HepG2 (cell line): ENCODE measurements at regions not wholly inside any gene's neighbourhood (a gene's known extent, or its start where the extent isn't known, plus 50 kb on each side); places are given as distances from the start of the nearest gene placed in this dataset.
A peak's percentile ranks its signal among the peaks of the same experiment; 100 is the strongest.

Source experiments
- ATAC-seq: fragments of 200-7000 bp; cut with Tn5 transposase; 3 replicates; pipeline ENCODE4 v1.9.1; 2020; ENCODE audit warnings: mild to moderate bottlenecking, moderate library complexity
- BruUV-seq: library from RNA; stranded (reverse); fragments of 400-500 nt; replicated peaks from 2 replicates; lab custom pipeline; 2021; lab: Mats Ljungman, UMichigan
- CTCF ChIA-PET: fragments of 300-600 bp; formaldehyde crosslinking; extraction: SDS; loops from one replicate; lab custom pipeline; 2021; ENCODE audit warnings: low total read pairs, inconsistent platforms, low intra/inter-chr PET ratio; lab: Yijun Ruan, JAX
- POLR2A ChIA-PET: fragments of 350-600 bp; sonication (Branson Sonifier 250); formaldehyde crosslinking; loops from one replicate; lab custom pipeline; 2020; ENCODE audit warnings: antibody characterized with exemption, inconsistent platforms; lab: Yijun Ruan, JAX
- DNase-seq: peaks from one replicate; pipeline ENCODE4 v3.0.0-alpha.2; 2015; ENCODE audit warnings: low spot score
- FAIRE-seq: peaks from 3 replicates; lab custom pipeline; 2011; peaks lifted over from hg19 to GRCh38; lab: Jason Lieb, UNC
- H2AFZ ChIP-seq: one replicate; pipeline ENCODE4 v1.6.1; 2011; ENCODE audit warnings: low read length, inconsistent platforms
- H3K27ac ChIP-seq: fragments of 300-600 bp; 3 replicates; pipeline ENCODE4 v1.8.0; 2011; ENCODE audit warnings: mixed run types, mild to moderate bottlenecking, mixed read lengths, low read length, inconsistent platforms; ENCODE audit not compliant: insufficient read depth; ENCODE audit errors: extremely low read length
- H3K27me3 ChIP-seq, 2 experiments: fragments of 200-600 bp in 1 of 2; 2 replicates in 1 of 2; 3 replicates in 1 of 2; pipeline versions ENCODE4 v1.6.0 to v1.8.0; 2011; ENCODE audit warnings: low read length in 2 of 2, mild to moderate bottlenecking in 2 of 2, moderate library complexity in 2 of 2, inconsistent platforms in 1 of 2; ENCODE audit not compliant: insufficient read depth in 2 of 2, control insufficient read depth in 1 of 2
- H3K36me3 ChIP-seq, 2 experiments: fragments of 200-600 bp in 1 of 2; replicated peaks in 1 of 2; 2 replicates in 1 of 2; 3 replicates in 1 of 2; pipeline versions ENCODE4 v1.5.1 to v1.8.0; 2011; ENCODE audit warnings: low read length in 2 of 2, inconsistent platforms in 1 of 2; ENCODE audit not compliant: insufficient read depth in 2 of 2, control insufficient read depth in 1 of 2
- H3K4me1 ChIP-seq: 2 replicates; pipeline ENCODE4 v1.5.1; 2012; ENCODE audit warnings: low read length, inconsistent platforms; ENCODE audit not compliant: insufficient read depth
- H3K4me2 ChIP-seq: 2 replicates; pipeline ENCODE4 v1.6.0; 2011; ENCODE audit warnings: low read depth, low read length, inconsistent platforms
- H3K4me3 ChIP-seq, 3 experiments: fragments of 200-600 bp in 1 of 3; sonication (generic), shearing (Covaris generic) in 1 of 3; replicated peaks in 1 of 3; 2 replicates each; pipeline ENCODE4 v1.5.1; 2011 to 2016; ENCODE audit warnings: low read length in 3 of 3, inconsistent platforms in 2 of 3, low read depth in 2 of 3, mild to moderate bottlenecking in 2 of 3, control low read depth in 1 of 3, mixed read lengths in 1 of 3; ENCODE audit not compliant: insufficient read depth in 1 of 3
- H3K79me2 ChIP-seq: one replicate; pipeline ENCODE4 v1.6.1; 2011; ENCODE audit warnings: low read length, inconsistent platforms; ENCODE audit not compliant: insufficient read depth
- H3K9ac ChIP-seq: 2 replicates; pipeline ENCODE4 v1.6.0; 2011; ENCODE audit warnings: mild to moderate bottlenecking, low read depth, low read length, inconsistent platforms; ENCODE audit not compliant: insufficient read depth
- H3K9me3 ChIP-seq: 2 replicates; pipeline ENCODE4 v1.5.1; 2012; ENCODE audit warnings: mild to moderate bottlenecking, low read length
- H4K20me1 ChIP-seq: 2 replicates; pipeline ENCODE4 v1.6.0; 2011; ENCODE audit warnings: inconsistent platforms, mild to moderate bottlenecking, low read length, moderate library complexity; ENCODE audit not compliant: insufficient read depth
- BHLHE40 ChIP-seq: IDR thresholded peaks from 2 replicates; pipeline ENCODE4 v1.6.1; 2011; ENCODE audit warnings: low read length, improper control_type of control experiment
- NFE2L2 ChIP-seq: fragments of 150-350 bp; IDR thresholded peaks from 2 replicates; pipeline ENCODE4 v1.6.1; 2014; ENCODE audit warnings: low read length
- PATZ1 ChIP-seq: sonication (generic); formaldehyde crosslinking; IDR thresholded peaks from 2 replicates; pipeline ENCODE4 v1.4.0; 2020; ENCODE audit warnings: missing genetic modification reagents
- RAD21 ChIP-seq: fragments of 450-650 bp; formaldehyde crosslinking; IDR thresholded peaks from 2 replicates; pipeline ENCODE4 v1.5.0; 2020; ENCODE audit warnings: mild to moderate bottlenecking
- SMC3 ChIP-seq: IDR thresholded peaks from 2 replicates; pipeline ENCODE4 v1.6.1; 2011; ENCODE audit warnings: low read length, improper control_type of control experiment
- STAG1 ChIP-seq: sonication (generic); formaldehyde crosslinking; IDR thresholded peaks from 2 replicates; pipeline ENCODE4 v1.4.0; 2020; ENCODE audit warnings: missing genetic modification reagents
- USF2 ChIP-seq, 2 experiments: sonication (generic) in 1 of 2; formaldehyde crosslinking in 1 of 2; IDR thresholded peaks; 2 replicates each; pipeline versions ENCODE4 v1.5.1 to v1.6.1; 2011 to 2020; ENCODE audit warnings: borderline replicate concordance in 1 of 2, low read depth in 1 of 2, low read length in 1 of 2, mild to moderate bottlenecking in 1 of 2, missing genetic modification reagents in 1 of 2, moderate library complexity in 1 of 2
- ZNF160 ChIP-seq: sonication (generic); formaldehyde crosslinking; IDR thresholded peaks from 2 replicates; pipeline ENCODE4 v1.8.0; 2022; ENCODE audit warnings: mild to moderate bottlenecking, inconsistent platforms, missing genetic modification reagents
- WGBS: methylation state at CpG from one replicate; pipeline ENCODE4 v1.1.6; 2017; ENCODE audit warnings: low lambda C conversion rate; 5-methylcytosine and 5-hydroxymethylcytosine counted together
- in situ Hi-C: cut with HindIII; loops from 2 replicates; pipeline ENCODE4 v1.10.0; 2017; ENCODE audit warnings: low pct_unique_long_range_greater_than_20kb; ENCODE audit not compliant: extremely low pct_ligation_motif_present
- intact Hi-C: fragments of 100-400 bp; cut with micrococcal nuclease; formaldehyde crosslinking; loops from one replicate; pipeline ENCODE4 v1.10.0; 2022; ENCODE audit not compliant: unreplicated experiment
- TF ChIP-seq, protein P1 (sequence below): IDR thresholded peaks from 2 replicates; pipeline ENCODE4 v1.6.1; 2012; ENCODE audit warnings: low read depth, low read length, improper control_type of control experiment
- TF ChIP-seq, protein P2 (sequence below): sonication (generic); formaldehyde crosslinking; IDR thresholded peaks from 2 replicates; pipeline ENCODE4 v1.5.0; 2020; ENCODE audit warnings: mild to moderate bottlenecking, missing genetic modification reagents, moderate library complexity

GRCh38 chr7:86469680-86470295 lies 173.9 kb upstream of the GRM3 start:
- Histone ChIP-seq H3K27me3 (no peaks in the 10 kb centered on the region), H3K27ac (no peak overlapping the region), H3K9ac (no peak overlapping the region), H3K79me2 (no peaks in the 10 kb centered on the region), H3K9me3 (no peaks in the 10 kb centered on the region), H3K36me3 (no peaks in the 10 kb centered on the region), H3K4me1 (no peaks in the 10 kb centered on the region), H2AFZ (no peak overlapping the region), H3K4me3 (no peak overlapping the region), H3K4me2 (no peak overlapping the region), H4K20me1 (no peaks in the 10 kb centered on the region)
- TF ChIP-seq ZNF160 (CRISPR knock-in tag) (no peak), PATZ1 (CRISPR knock-in tag) (no peak), NFE2L2 (peak; percentile 17; the same call in 1 of the 2 replicates), RAD21 (CRISPR knock-in tag) (peak; percentile 63), USF2 (IDR thresholded peaks at IDR 0.05; ENCODE audit: low read depth, low read length) (peak; percentile 48; the same call in 1 of the 2 replicates), USF2 (CRISPR knock-in tag; IDR thresholded peaks at IDR 0.05; ENCODE audit: borderline replicate concordance) (no peak; the same call in 1 of the 2 replicates), SMC3 (peak; percentile 81), STAG1 (peak; percentile 92), BHLHE40 (peak; percentile 95)
- TF ChIP-seq, protein P1, sequence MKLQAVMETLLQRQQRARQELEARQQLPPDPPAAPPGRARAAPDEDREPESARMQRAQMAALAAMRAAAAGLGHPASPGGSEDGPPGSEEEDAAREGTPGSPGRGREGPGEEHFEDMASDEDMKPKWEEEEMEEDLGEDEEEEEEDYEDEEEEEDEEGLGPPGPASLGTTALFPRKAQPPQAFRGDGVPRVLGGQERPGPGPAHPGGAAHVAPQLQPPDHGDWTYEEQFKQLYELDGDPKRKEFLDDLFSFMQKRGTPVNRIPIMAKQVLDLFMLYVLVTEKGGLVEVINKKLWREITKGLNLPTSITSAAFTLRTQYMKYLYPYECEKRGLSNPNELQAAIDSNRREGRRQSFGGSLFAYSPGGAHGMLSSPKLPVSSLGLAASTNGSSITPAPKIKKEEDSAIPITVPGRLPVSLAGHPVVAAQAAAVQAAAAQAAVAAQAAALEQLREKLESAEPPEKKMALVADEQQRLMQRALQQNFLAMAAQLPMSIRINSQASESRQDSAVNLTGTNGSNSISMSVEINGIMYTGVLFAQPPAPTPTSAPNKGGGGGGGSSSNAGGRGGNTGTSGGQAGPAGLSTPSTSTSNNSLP, result 0 out of 2 replicates have a peak, but pooled peaks have one; percentile 27
- TF ChIP-seq, protein P2, sequence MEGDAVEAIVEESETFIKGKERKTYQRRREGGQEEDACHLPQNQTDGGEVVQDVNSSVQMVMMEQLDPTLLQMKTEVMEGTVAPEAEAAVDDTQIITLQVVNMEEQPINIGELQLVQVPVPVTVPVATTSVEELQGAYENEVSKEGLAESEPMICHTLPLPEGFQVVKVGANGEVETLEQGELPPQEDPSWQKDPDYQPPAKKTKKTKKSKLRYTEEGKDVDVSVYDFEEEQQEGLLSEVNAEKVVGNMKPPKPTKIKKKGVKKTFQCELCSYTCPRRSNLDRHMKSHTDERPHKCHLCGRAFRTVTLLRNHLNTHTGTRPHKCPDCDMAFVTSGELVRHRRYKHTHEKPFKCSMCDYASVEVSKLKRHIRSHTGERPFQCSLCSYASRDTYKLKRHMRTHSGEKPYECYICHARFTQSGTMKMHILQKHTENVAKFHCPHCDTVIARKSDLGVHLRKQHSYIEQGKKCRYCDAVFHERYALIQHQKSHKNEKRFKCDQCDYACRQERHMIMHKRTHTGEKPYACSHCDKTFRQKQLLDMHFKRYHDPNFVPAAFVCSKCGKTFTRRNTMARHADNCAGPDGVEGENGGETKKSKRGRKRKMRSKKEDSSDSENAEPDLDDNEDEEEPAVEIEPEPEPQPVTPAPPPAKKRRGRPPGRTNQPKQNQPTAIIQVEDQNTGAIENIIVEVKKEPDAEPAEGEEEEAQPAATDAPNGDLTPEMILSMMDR, result peak; percentile 87
- POLR2A ChIA-PET, result no interaction called here
- CTCF ChIA-PET, result interaction anchor here (0.6 to 3.8 kb wide), 4 partner anchors 579 to 1439 kb away, joined by 3 to 30 read pairs (median 3); no protein-coding TSS in a partner anchor
- BruUV-seq, result no TSS peak
- FAIRE-seq (peak; percentile 93), DNase-seq (peak; percentile 70), ATAC-seq (peak; percentile 95)
- in situ Hi-C loops, result loop anchor here (5.0 to 25.0 kb wide), 2 partner anchors 577 to 1407 kb away; no protein-coding TSS in a partner anchor
- intact Hi-C loops, result loop anchor here (1.0 to 10.0 kb wide), 3 partner anchors 435 to 1427 kb away; no protein-coding TSS in a partner anchor
- 29% methylated on average over 9 of the region's 9 CpGs for WGBS
